ENCODE measurements at regions not wholly inside any gene's neighbourhood (a gene's known extent, or its start where the extent isn't known, plus 50 kb on each side); places are given as distances from the start of the nearest gene placed in this dataset.

DNA sequence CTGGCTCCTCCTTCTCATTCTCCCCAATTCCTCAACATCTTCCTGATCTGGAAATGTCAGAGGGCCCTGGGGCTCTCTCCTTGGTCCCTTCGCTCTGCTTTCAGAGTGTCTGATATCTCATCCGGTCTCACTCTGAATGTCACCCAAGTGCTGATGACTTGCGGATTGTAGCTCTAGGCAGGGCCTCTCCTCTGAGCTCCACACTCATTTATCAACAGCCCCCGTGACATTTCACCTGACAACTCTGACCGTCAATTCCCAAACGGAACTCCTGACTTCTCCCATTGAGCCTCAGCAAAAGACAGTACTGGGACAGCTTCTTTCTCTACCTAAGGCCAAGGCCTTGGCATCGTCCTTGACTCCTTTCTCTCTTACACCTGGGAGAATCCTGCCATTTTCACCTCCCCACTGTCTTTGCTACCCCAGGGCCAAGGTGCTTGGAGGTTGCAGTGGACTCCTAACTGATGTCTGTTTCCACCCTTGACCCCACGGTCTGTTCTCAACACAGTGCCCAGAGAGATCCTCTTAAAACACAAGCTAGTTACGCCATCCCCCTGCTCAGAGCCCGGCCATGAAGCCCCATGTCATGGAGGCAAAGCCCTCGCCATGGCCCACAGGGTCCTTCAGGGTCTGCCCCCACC, 57.5 kb upstream of the THY1 start:
- Histone ChIP-seq H3K27ac (no peak overlapping the region), H4K20me1 (ENCODE audit: insufficient read depth) (no peaks in the 10 kb centered on the region), H2AFZ (no peak overlapping the region), H3K9ac (no peak overlapping the region), H3K4me1 (ENCODE audit: insufficient read depth) (peaks cover 8% of the 10 kb centered on the region), H3K4me2 (ENCODE audit: unreplicated experiment) (no peak overlapping the region), H3K27me3 (replicated peaks; ENCODE audit: insufficient read depth) (no peaks in the 10 kb centered on the region; the same call in none of the 2 replicates), H3K79me2 (ENCODE audit: insufficient read depth) (no peaks in the 10 kb centered on the region), H3K36me3 (ENCODE audit: low read depth) (no peaks in the 10 kb centered on the region), H3K9me2 (ENCODE audit: insufficient read depth) (no peaks in the 10 kb centered on the region), H3F3A (ENCODE audit: insufficient read depth) (peaks cover 12% of the 10 kb centered on the region; the same call in 1 of the 2 replicates), H3K9me3 (ENCODE audit: low read depth) (no peaks in the 10 kb centered on the region), H3K4me3 (no peak overlapping the region)
- in situ Hi-C loops (cut with MboI) = loop anchor here (25.0 kb wide), 1 partner anchor 632 kb away; no protein-coding TSS in a partner anchor
- TF ChIP-seq EZH2 (IDR thresholded peaks at IDR 0.05; ENCODE audit: insufficient read depth, poor library complexity, severe bottlenecking) = no peak
- no peak for TF ChIP-seq EZH2phosphoT487 (IDR thresholded peaks at IDR 0.05; ENCODE audit: insufficient read depth, low read depth)
- WGBS, 2 experiments (ENCODE audit: low coverage in 1 of 2, low lambda C conversion rate in 2 of 2, missing lambda C conversion rate in 2 of 2) = 85 to 89% methylated on average over 11 of the region's 11 CpGs
- DNase-seq = no peak

DNA sequence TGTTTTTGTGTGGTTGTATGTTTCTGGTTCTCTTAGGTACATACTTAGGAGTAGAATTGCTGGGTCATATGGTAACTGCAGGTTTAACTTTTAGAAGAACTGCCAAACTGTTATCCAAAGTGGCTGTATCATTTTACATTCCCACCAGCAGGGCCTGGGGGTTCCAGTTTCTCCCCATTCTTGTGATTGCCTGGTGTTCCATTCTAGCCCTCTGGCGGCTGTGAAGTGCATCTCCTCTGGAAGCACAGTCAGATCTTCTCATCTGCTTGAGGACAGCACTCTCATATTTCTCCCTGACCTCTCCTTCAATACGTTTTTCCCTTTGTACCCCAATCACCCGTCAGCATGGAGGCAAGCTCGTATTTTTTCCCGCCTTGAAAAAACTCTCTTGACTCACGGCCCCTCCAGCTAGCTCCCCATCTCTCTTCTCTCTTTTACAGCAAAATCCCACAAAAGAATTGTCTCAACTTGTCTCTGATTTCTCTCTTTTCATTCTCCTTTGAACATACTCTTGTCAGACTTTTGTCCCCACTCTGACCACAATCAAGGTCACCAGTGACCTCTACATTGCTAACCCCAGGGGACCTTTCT, 56.8 kb upstream of the THY1 start:
- no peaks in the 10 kb centered on the region for H3K79me2 ChIP-seq (ENCODE audit: insufficient read depth)
- H3K9me3 ChIP-seq (ENCODE audit: low read depth) = no peaks in the 10 kb centered on the region
- H2AFZ ChIP-seq = no peak overlapping the region
- no peak for TF ChIP-seq EZH2phosphoT487 (IDR thresholded peaks at IDR 0.05; ENCODE audit: insufficient read depth, low read depth)
- in situ Hi-C loops (cut with MboI) = loop anchor here (10.0 to 25.0 kb wide), 2 partner anchors 125 to 633 kb away; no protein-coding TSS in a partner anchor
- no peak overlapping the region for H3K9ac ChIP-seq
- H3K4me3 ChIP-seq = no peak overlapping the region
- no peak overlapping the region for H3K4me2 ChIP-seq (ENCODE audit: unreplicated experiment)
- peaks cover 18% of the 10 kb centered on the region for H3F3A ChIP-seq (ENCODE audit: insufficient read depth)
- peak; percentile 75 for DNase-seq
- H3K36me3 ChIP-seq (ENCODE audit: low read depth) = no peaks in the 10 kb centered on the region
- peaks cover 15% of the 10 kb centered on the region for H3K4me1 ChIP-seq (ENCODE audit: insufficient read depth)
- no peaks in the 10 kb centered on the region for H3K9me2 ChIP-seq (ENCODE audit: insufficient read depth)
- no peaks in the 10 kb centered on the region for H4K20me1 ChIP-seq (ENCODE audit: insufficient read depth)
- WGBS, 2 experiments (ENCODE audit: low coverage in 1 of 2, low lambda C conversion rate in 2 of 2, missing lambda C conversion rate in 2 of 2) = 63 to 65% methylated on average over 6 of the region's 6 CpGs
- no peak overlapping the region for H3K27ac ChIP-seq
- H3K27me3 ChIP-seq (replicated peaks; ENCODE audit: insufficient read depth) = no peaks in the 10 kb centered on the region; the same call in 1 of the 2 replicates

DNA sequence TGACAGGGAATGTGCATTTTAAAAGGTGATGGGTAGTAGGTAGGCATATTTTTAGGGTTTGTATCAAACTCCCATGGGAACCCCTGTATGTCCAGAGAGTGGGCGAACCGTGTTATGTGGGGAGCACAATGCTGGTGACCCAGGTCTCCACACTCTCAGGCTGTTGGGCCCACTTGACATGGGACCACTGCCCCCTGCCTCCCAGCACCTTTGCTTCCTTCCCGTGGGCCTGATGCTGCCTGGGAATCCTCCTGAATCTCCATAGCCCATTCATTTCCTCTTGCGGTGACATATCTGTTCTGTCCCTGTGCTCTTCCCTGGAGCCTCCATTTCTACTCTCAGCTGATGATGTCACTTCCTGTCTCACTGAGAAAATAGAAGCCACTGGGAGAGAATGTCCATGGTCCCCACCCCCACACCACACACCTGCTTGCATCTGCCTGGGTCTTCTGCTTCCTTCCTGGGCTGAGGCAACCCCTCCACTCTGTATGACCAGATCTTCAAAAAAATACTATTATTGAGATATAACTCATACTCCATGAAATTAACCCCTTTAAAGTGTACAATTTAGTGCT, 55.8 kb upstream of the THY1 start:
- H3K4me1 ChIP-seq (ENCODE audit: insufficient read depth) = peaks cover 15% of the 10 kb centered on the region
- WGBS, 2 experiments (ENCODE audit: low coverage in 1 of 2, low lambda C conversion rate in 2 of 2, missing lambda C conversion rate in 2 of 2) = 76 to 94% methylated on average over 4 of the region's 4 CpGs
- no peak overlapping the region for H3K4me3 ChIP-seq
- H3K4me2 ChIP-seq (ENCODE audit: unreplicated experiment) = no peak overlapping the region
- TF ChIP-seq EZH2phosphoT487 (IDR thresholded peaks at IDR 0.05; ENCODE audit: insufficient read depth, low read depth) (no peak), EZH2 (IDR thresholded peaks at IDR 0.05; ENCODE audit: insufficient read depth, poor library complexity, severe bottlenecking) (no peak)
- H4K20me1 ChIP-seq (ENCODE audit: insufficient read depth) = no peaks in the 10 kb centered on the region
- in situ Hi-C loops (cut with MboI) = loop anchor here (10.0 to 25.0 kb wide), 2 partner anchors 124 to 634 kb away; no protein-coding TSS in a partner anchor
- H3K79me2 ChIP-seq (ENCODE audit: insufficient read depth) = no peaks in the 10 kb centered on the region
- H3F3A ChIP-seq (ENCODE audit: insufficient read depth) = peaks cover 18% of the 10 kb centered on the region
- H3K9ac ChIP-seq = no peak overlapping the region
- H3K27ac ChIP-seq = no peak overlapping the region
- no peak overlapping the region for H2AFZ ChIP-seq
- H3K36me3 ChIP-seq (ENCODE audit: low read depth) = no peaks in the 10 kb centered on the region
- H3K9me3 ChIP-seq (ENCODE audit: low read depth) = no peaks in the 10 kb centered on the region
- DNase-seq = no peak
- H3K27me3 ChIP-seq (replicated peaks; ENCODE audit: insufficient read depth) = no peaks in the 10 kb centered on the region; the same call in 1 of the 2 replicates
- no peaks in the 10 kb centered on the region for H3K9me2 ChIP-seq (ENCODE audit: insufficient read depth)

DNA sequence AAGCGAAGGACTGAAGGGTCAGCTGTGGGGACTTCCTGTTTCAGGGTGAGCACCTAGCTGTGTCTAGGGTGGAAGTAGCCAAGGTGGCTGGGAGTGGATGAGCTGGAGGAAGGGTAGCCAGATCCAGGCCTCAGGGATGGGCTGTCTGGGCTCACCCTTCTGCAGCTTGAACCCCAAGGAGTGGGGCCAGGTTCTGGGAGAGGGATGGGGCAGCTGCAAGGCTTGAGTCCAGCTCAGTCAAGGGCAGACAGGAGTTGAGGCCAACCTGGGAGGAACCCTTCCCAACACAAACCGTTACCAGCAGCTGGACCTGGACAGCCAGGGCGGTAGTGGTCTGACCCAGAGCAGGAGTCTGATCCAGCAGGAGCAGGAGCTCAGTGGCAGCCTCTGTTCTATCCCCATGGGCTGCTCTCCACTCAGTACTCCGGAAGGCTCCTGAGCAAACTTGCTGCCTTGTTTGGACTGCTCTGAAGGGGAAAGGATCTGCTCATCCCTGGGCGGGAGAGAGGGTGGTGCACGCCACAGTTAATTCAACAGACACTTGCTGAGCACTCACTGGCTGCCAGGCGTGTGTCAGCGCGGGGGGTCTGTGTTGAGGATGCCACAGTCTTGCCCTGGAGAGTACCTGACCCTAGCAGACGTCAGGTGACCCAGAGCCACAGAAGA, 53.8 kb upstream of the THY1 start:
- H3K27ac ChIP-seq = no peak overlapping the region
- H2AFZ ChIP-seq = no peak overlapping the region
- no peak overlapping the region for H3K4me3 ChIP-seq
- H3K79me2 ChIP-seq (ENCODE audit: insufficient read depth) = no peaks in the 10 kb centered on the region
- DNase-seq = no peak
- in situ Hi-C loops (cut with MboI) = loop anchor here (10.0 to 25.0 kb wide), 2 partner anchors 122 to 636 kb away; no protein-coding TSS in a partner anchor
- no peaks in the 10 kb centered on the region for H3K27me3 ChIP-seq (replicated peaks; ENCODE audit: insufficient read depth)
- H3K4me1 ChIP-seq (ENCODE audit: insufficient read depth) = peaks cover 23% of the 10 kb centered on the region
- H3F3A ChIP-seq (ENCODE audit: insufficient read depth) = peaks cover 22% of the 10 kb centered on the region
- no peaks in the 10 kb centered on the region for H3K9me2 ChIP-seq (ENCODE audit: insufficient read depth)
- H4K20me1 ChIP-seq (ENCODE audit: insufficient read depth) = no peaks in the 10 kb centered on the region
- no peaks in the 10 kb centered on the region for H3K36me3 ChIP-seq (ENCODE audit: low read depth)
- TF ChIP-seq EZH2 (IDR thresholded peaks at IDR 0.05; ENCODE audit: insufficient read depth, poor library complexity, severe bottlenecking) (no peak), EZH2phosphoT487 (IDR thresholded peaks at IDR 0.05; ENCODE audit: insufficient read depth, low read depth) (no peak)
- no peaks in the 10 kb centered on the region for H3K9me3 ChIP-seq (ENCODE audit: low read depth)
- no peak overlapping the region for H3K4me2 ChIP-seq (ENCODE audit: unreplicated experiment)
- H3K9ac ChIP-seq = no peak overlapping the region
- WGBS, 2 experiments (ENCODE audit: low coverage in 1 of 2, low lambda C conversion rate in 2 of 2, missing lambda C conversion rate in 2 of 2) = 67 to 70% methylated on average over 10 of the region's 10 CpGs
